NT2/D1 (cell line): ENCODE measurements at regions not wholly inside any gene's neighbourhood (a gene's known extent, or its start where the extent isn't known, plus 50 kb on each side); places are given as distances from the start of the nearest gene placed in this dataset.

Source experiments
- DNase-seq: peaks from one replicate; pipeline ENCODE4 v3.0.0-alpha.2; 2011; ENCODE audit warnings: low read depth, low spot score
- H3K27me3 ChIP-seq: 2 replicates; pipeline ENCODE4 v1.6.0; 2011; ENCODE audit warnings: mild to moderate bottlenecking; ENCODE audit not compliant: insufficient read length, insufficient read depth
- H3K36me3 ChIP-seq: 2 replicates; pipeline ENCODE4 v1.6.1; 2011; ENCODE audit warnings: mild to moderate bottlenecking, low read length, mixed read lengths; ENCODE audit not compliant: insufficient read depth, insufficient read length
- H3K4me1 ChIP-seq: 2 replicates; pipeline ENCODE4 v1.5.1; 2011; ENCODE audit not compliant: insufficient read depth, insufficient read length
- H3K4me3 ChIP-seq: 2 replicates; pipeline ENCODE4 v1.5.1; 2011; ENCODE audit warnings: low read depth; ENCODE audit not compliant: insufficient read length
- H3K9ac ChIP-seq: 2 replicates; pipeline ENCODE4 v1.6.0; 2011; ENCODE audit warnings: low read depth; ENCODE audit not compliant: insufficient read length
- H3K9me3 ChIP-seq: 2 replicates; pipeline ENCODE4 v1.5.1; 2011; ENCODE audit warnings: mild to moderate bottlenecking, low read length; ENCODE audit not compliant: insufficient read depth
- SUZ12 ChIP-seq: IDR thresholded peaks from 2 replicates; pipeline ENCODE4 v1.6.1; 2011; ENCODE audit not compliant: insufficient read length, insufficient read depth; ENCODE audit errors: extremely low read depth
- YY1 ChIP-seq: IDR thresholded peaks from 2 replicates; pipeline ENCODE4 v1.6.1; 2011; ENCODE audit not compliant: insufficient read length, insufficient read depth
- ZNF274 ChIP-seq: IDR thresholded peaks from 2 replicates; pipeline ENCODE4 v1.6.1; 2011; ENCODE audit warnings: mild to moderate bottlenecking, low read depth, low read length

DNA sequence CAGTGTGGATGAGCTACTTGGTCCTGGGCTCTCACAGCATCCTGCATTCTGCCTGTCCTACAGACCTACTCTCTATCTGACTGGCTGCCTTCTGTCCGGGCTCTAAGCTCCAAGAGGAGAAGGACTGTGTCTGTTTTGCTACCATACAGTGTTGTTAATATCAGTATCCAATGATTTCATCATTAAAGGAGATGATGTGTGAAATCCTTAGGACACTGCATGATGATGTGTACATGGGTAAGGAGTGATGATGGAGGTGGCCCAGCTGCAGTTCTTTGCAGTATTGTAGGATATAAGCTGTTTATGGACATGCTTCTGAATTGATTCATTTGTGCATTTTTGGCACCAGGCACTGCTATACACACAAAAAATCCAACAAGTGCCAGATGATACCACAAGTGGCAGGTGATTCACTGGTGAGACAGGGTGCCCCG lies 536.9 kb upstream of the CDH11 start:
- Histone ChIP-seq H3K9me3 (no peaks in the 10 kb centered on the region), H3K27me3 (peaks cover 17% of the 10 kb centered on the region), H3K4me3 (no peak overlapping the region), H3K9ac (no peak overlapping the region), H3K36me3 (no peaks in the 10 kb centered on the region), H3K4me1 (peaks cover 12% of the 10 kb centered on the region)
- TF ChIP-seq ZNF274 (no peak), SUZ12 (no peak), YY1 (no peak)
- no peak for DNase-seq

DNA sequence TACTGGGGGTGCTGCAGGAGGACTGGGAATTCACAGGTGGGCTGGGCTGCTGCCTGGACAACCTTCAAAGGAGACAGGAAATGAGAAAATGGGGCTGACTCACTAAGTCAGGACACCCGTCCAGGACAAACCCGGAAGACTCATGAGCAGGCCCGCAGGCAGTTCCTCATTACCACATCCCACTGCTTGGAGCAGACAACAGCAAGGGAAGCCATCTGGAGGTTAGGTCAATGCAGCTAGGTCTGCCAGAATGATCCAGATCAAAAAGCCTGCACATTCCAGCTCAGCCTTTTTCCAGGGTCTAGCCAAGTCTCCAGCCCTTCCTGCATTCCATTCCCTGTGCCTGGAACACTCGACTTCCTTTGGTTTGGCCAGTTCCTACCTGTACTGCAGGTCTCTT lies 536.5 kb upstream of the CDH11 start:
- no peak for DNase-seq
- Histone ChIP-seq H3K4me1 (peaks cover 12% of the 10 kb centered on the region), H3K36me3 (no peaks in the 10 kb centered on the region), H3K9ac (no peak overlapping the region), H3K27me3 (peaks cover 17% of the 10 kb centered on the region), H3K9me3 (no peaks in the 10 kb centered on the region), H3K4me3 (no peak overlapping the region)
- no peak for TF ChIP-seq SUZ12
- TF ChIP-seq ZNF274 = no peak
- no peak for TF ChIP-seq YY1

DNA sequence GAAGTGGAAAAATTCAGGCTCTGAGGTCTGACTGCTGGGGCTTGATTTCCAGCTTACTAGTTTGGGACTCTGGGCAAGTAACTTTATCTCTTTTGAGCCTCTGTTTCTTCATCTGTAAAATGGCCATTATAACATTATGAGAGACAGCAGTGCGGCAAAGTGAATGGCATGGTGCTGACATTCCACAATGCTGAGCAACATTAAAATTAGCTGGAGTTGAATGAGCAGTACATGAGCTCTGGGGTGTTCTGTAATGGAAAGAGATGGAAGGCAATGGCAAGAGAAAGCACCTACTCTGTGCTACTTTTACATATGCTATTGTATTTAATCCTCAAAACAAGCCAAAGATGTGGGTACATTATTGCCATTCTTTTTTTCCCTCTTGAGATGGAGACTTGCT lies 535.7 kb upstream of the CDH11 start:
- no peak for TF ChIP-seq YY1
- TF ChIP-seq SUZ12 = no peak
- TF ChIP-seq ZNF274 = no peak
- Histone ChIP-seq H3K27me3 (peaks cover 17% of the 10 kb centered on the region), H3K36me3 (no peaks in the 10 kb centered on the region), H3K9ac (no peak overlapping the region), H3K9me3 (no peaks in the 10 kb centered on the region), H3K4me3 (no peak overlapping the region), H3K4me1 (peaks cover 12% of the 10 kb centered on the region)
- no peak for DNase-seq

- TF ChIP-seq YY1 (no peak), SUZ12 (no peak), ZNF274 (no peak)
- DNase-seq = no peak
- no peak overlapping the region for H3K9ac ChIP-seq
- H3K27me3 ChIP-seq = peaks cover 17% of the 10 kb centered on the region
- no peaks in the 10 kb centered on the region for H3K36me3 ChIP-seq
- no peaks in the 10 kb centered on the region for H3K9me3 ChIP-seq
- H3K4me3 ChIP-seq = no peak overlapping the region
- H3K4me1 ChIP-seq = peaks cover 12% of the 10 kb centered on the region
Observed at GRCh38 chr16:65657071-65657494, 535.2 kb upstream of the CDH11 start.

DNA sequence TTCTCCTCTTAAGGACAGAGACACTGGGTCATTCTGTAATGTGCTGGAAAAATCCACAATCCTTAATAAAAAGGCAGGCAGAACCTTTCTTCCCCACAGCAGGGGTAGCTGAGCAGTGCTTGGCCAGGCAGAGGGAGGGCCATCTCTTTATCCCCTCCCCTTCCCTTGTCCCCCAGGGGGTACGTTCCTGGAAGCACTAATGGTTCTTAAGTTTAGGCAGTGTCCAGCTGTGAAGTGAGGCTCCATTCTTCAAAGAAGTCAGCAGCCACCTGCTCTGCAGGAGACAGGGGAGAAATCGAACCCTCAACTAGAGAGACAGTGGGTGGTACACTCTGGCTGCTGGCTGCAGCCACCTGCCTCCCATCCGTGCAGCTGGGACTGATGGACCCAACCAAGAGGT lies 533.9 kb upstream of the CDH11 start:
- no peak for TF ChIP-seq SUZ12
- TF ChIP-seq ZNF274 = no peak
- no peak for TF ChIP-seq YY1
- Histone ChIP-seq H3K36me3 (no peaks in the 10 kb centered on the region), H3K9me3 (no peaks in the 10 kb centered on the region), H3K4me1 (peaks cover 12% of the 10 kb centered on the region), H3K27me3 (peaks cover 17% of the 10 kb centered on the region), H3K9ac (no peak overlapping the region), H3K4me3 (no peak overlapping the region)
- peak; percentile 27 for DNase-seq

DNA sequence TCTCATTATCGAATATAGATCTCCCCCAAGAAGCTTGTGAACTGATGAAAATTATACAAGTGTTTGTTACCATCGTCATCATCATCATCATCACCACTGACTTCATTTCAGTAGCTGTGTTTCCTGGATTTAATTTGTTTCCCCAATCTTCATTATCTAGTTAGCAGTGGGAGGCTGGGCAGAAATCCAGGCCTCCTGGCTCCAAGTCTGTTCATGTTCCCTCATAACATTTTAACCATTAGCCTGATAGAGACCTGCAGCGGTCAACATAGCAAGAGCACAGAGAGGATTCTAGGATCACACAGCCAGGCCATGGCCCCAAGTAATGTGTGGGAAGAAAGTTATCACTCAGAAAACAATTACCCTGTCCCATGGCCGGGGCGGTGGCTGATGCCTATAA lies 526.2 kb upstream of the CDH11 start:
- Histone ChIP-seq H3K9ac (no peak overlapping the region), H3K4me1 (no peaks in the 10 kb centered on the region), H3K36me3 (no peaks in the 10 kb centered on the region), H3K9me3 (no peaks in the 10 kb centered on the region), H3K4me3 (no peak overlapping the region), H3K27me3 (no peaks in the 10 kb centered on the region)
- no peak for DNase-seq
- TF ChIP-seq YY1 = no peak
- no peak for TF ChIP-seq SUZ12
- TF ChIP-seq ZNF274 = no peak

DNA sequence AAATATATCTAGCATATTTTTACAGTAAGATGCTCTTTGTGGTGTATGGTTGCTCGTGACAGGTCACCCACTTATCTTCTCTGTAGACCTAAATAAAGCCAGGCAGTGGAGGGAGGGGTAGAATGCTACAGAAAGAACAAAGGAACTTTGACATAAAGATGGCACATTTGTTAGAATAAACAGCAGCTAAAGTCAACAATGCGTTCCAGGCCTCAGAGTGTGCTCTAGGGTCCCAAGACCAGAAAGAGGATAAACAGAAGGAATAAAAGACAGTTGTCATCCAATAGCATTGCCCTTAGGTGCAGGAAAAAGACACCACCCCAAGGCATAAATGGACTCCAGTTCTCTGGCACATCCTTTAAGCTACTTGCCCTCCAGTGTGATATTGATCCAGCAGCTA lies 523.0 kb upstream of the CDH11 start:
- no peak for DNase-seq
- no peak overlapping the region for H3K4me3 ChIP-seq
- H3K9ac ChIP-seq = no peak overlapping the region
- no peaks in the 10 kb centered on the region for H3K27me3 ChIP-seq
- H3K36me3 ChIP-seq = no peaks in the 10 kb centered on the region
- H3K4me1 ChIP-seq = no peaks in the 10 kb centered on the region
- H3K9me3 ChIP-seq = no peaks in the 10 kb centered on the region
- TF ChIP-seq SUZ12 (no peak), YY1 (no peak), ZNF274 (no peak)
